CD4-positive, alpha-beta T cell treated with Interleukin-1 beta for 1 hour (primary cell): ENCODE measurements at regions not wholly inside any gene's neighbourhood (a gene's known extent, or its start where the extent isn't known, plus 50 kb on each side); places are given as distances from the start of the nearest gene placed in this dataset.
A peak's percentile ranks its signal among the peaks of the same experiment; 100 is the strongest.

Experiments
- DNase-seq, 2 donors: peaks; one replicate each; pipeline ENCODE4 v3.0.0-alpha.2; 2020 to 2022

DNA sequence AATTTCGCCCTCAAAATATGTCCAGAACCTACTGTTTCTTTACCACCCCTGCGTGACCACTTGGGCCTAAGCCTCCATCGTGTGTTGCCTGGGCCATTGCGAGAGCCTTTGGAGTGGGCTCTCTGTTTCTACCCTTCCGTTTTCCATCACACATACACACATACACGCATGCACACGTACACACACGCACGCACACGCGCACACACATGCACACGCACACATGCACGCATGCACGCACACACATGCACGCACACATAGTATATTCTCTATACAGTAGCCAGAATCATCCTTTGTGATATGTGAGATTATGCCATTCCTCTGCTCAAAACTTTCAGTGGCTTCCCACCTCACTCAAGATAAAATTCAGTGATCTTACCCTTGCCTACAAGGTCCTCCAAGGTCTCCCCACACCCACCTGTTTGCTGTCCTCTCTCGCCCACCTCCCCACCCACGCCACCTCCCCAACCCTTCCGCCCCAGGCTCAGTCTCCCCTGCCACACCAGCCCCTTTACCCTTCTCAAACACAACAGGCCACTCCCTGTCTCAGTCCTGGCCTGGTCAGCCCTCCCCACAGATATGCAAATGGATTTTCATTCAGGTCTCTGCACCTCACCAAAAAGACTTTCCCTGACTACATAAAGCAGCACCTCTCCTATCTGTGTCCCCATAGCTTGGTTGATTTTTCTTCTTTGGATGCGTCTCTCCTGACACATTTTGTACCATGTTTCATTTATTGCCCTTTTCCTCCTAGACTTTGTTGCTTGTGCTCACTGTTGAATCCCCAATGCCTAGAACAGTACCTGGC, 559.6 kb downstream of the CD83 start:
- DNase-seq: no peak

DNA sequence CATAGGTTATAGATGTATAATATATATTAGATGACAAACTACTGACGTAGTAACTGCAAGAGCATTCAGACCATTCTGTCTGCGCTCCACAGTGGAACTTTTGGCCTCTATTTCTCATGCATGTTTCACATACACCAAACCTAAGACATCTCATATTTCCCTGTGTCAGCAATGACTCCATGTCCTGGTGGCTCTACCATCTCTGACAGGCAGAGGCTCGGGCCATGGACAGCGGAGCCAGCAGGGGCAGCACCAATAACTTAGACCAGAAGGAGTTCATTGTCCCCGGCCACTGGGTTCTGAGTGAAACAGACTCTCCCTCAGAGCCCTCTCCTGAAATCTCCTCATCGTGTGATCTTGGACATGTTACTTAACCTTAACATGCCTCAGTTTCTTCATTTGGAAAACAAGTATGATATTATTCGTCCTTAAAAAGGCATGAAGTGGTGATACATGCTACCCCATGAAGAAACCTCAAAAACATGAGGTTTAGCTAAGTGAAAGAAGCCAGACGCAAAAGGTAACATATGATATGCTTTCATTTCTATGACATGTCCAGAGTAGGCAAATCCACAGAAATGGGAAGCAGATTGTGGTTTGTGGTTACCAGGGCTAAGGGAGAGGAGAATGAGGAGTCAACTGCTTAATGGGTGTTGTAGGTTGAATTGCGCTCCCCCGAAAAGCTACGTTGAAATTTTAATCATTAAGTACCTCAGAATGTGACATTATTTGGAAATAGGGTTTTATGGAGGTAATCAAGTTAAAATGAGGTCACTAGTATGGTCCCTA, 564.0 kb upstream of the JARID2 start:
- peak in 1 of 2 donors; percentile 7 for DNase-seq

DNA sequence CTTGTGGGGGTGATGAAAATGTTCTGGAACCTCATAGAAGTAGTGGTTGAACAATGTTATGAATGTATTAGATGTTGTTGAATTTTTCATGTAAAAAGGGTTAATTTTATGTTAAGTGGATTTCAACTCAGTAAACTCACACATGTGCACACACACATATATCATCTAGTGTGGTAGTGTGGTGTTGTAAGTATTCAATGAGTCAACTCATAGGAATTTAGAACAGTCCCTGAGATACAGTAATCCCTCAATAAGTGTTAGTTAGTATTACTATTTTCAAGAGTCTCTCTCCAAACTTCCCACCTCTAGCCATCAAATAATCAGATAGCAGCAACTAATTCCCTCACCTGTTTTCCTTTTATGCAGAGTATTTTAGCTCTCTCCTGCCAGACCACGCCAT, 563.1 kb upstream of the JARID2 start:
- no peak for DNase-seq

DNA sequence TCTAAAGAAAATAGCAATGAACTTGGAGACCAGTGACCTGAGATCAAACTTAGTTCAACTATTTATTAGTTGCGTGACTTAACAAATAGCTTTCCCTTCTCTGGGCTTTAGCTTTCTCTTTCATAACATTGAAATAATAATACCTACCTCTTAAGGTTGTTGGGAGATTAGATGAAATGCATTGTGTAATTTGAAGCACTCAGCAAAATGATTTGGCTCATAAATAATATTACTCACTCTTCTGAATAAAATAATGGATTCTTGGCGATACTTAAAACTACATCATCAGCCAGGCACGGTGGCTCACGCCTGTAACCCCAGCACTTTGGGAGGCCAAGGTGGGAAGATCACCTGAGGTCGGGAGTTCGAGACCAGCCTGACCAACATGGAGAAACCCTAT, 556.2 kb upstream of the JARID2 start:
- DNase-seq: no peak

DNA sequence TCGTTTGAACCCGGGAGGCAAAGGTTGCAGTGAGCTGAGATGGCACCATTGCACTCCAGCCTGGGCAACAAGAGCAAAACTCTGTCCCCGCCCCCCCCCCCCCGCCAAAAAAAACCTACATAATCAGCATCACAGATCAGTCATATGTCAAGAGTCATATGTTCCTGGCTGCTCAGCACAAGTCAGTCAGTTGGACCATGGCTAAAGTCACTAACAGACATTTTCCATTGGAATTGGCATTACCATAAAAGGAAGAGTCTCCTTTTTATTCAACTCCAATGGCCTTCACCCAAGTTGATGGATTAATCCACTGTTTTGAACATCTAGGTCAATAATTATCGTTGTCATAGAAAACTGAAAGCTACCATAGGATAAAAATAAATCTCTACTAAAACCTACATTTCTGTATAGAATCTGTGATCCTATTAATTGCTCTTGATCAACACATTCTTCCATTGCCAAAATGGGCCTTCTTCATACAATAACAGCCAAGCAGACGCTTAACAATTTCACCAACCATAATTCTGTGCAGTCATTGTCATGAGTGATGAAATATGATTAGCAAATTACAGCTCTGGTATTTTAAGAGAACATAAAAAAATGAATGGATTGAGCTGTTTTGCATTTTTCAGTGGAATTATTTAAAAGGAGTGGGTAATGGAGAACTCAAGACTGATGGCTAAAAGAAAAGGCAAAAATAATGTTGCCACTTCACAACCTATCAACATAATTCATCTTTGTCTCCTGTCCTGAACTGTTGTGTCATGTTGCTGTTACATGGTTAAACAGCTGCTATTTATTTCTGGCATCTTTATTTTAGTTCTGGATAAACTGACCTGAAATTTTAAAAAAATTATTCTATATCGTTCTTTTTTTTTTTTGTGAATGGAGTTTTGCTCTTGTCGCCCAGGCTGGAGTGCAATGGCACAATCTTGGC, 555.5 kb upstream of the JARID2 start:
- DNase-seq: no peak

DNA sequence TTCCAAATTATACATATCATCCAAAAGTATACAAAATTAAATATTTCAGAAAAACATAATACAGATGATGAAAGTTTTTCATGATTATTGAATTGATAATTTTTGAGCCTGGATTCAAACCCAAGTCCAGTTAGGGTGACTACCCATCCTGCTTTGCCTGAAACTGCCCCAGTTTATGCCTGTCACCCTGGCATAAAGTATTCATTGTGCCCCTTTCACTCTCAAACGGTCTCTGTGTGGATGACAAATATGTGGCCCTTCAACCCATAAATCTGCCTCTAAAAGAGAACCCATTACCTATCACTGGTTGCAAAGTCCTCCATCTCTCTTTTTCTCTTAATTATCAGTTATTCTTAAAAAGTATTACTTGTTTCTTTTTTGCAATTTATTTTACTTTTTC, 553.7 kb upstream of the JARID2 start:
- DNase-seq: no peak

DNA sequence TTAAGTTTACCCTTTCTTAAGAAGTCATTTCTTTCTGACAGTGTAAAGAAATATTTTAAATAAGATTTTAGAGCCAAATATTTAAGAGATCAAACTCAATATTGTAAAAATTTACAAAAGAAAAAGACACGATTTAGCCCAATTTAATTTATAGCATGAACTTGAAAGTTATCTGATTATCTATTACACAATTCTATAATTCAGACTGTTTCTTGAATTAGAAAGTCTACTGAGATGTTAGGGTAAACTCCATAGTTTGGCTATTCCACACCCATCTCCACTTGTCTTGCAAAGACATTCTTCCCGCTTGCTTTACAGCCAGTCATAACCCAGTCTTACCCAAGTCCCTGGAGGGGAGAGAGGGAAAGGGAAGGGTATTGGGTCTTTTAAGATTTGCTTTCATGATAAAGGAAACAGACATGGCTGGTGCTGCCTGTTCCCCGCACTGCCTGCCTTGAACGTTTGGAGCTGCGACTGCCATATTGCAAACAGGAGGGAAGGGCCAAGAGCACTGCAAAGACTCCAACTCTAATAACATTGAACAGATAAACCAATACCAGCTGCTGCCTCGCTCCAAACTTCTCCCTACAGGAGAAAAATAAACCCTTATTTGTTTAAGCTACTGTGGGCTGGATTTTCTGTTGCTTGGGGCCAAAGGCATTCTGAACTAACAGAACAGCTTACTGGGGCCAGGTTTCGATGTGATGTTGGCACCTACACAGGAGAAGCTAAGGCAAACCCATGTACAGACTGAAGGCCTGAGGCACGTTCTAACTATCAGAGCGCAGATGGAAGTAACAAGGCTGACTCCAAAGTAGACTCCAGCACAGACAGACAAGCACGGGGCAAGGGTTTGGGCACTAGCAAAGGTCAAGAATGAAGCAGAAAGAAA, 552.3 kb upstream of the JARID2 start:
- no peak for DNase-seq

DNA sequence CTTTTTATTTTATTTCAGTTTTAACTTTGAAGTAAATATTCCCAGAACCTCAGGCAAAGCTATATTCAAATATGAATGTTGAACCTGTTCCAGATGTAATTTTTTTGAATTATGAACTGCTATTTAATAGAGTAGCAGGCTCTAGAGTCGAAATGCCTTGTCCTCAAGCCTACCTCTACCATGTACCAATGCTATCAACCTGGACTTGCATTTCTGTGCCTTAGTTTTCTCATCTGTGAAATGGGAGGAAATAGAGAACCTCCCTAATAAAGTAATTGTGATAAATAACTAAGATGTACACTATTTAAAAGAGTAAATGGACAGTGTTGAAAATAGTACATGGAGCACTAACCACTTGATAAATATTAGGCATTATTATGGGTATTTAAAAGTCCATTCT, 551.6 kb upstream of the JARID2 start:
- no peak for DNase-seq

DNA sequence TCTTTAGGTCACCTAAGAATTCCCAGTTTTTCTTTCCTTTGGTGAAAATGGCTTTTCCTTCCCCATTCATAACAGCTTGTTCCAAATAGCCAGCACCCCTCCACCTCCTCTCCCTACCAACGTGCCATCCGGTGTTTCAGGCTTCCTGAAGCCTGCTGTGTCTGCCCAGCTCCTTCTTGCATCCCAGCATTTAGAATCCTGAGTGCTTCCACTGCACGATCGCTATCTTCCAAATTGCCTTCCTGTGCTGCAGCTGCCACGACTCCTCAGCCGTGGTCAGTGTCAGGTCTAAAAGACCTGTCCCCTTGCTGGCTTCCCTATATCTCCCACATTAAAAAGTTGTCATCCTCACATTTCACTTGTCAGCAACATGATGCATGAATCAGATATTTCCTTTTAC, 550.3 kb upstream of the JARID2 start:
- DNase-seq: no peak

DNA sequence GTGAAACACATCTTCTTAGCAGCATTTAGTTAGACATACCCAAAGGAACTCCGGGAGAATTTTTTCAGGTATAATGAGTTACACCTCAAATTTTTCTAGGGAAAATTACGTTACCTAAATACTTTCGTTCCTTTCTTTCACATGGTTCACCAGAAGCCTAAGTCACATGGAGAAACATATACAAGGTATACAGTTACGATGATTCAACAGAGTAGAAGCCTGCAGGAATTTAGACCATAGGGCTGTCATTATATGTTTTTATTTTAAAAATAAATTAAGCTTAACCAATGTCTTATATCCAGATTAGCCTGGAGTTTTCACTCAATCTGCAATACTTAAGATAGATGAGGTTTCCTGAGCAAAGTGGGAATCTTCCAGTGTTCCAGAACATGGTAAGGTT, 549.5 kb upstream of the JARID2 start:
- DNase-seq: no peak

DNA sequence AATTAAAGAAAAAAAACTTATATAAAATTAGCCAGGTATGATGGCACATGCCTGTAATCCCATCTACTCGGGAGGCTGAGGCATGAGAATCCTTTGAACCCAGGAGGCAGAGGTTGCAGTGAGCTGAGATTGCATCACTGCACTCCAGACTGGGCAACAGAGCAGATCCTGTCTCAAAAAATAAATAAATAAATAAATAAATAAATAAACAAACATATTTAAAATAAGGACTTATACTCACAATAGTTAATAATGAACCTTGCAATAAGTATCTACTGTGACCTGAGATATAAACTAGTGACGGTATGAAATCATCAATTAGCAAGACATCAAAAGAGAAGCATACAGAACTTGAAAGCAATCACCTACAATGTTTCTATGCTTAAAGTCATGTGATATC, 548.4 kb upstream of the JARID2 start:
- no peak for DNase-seq

DNA sequence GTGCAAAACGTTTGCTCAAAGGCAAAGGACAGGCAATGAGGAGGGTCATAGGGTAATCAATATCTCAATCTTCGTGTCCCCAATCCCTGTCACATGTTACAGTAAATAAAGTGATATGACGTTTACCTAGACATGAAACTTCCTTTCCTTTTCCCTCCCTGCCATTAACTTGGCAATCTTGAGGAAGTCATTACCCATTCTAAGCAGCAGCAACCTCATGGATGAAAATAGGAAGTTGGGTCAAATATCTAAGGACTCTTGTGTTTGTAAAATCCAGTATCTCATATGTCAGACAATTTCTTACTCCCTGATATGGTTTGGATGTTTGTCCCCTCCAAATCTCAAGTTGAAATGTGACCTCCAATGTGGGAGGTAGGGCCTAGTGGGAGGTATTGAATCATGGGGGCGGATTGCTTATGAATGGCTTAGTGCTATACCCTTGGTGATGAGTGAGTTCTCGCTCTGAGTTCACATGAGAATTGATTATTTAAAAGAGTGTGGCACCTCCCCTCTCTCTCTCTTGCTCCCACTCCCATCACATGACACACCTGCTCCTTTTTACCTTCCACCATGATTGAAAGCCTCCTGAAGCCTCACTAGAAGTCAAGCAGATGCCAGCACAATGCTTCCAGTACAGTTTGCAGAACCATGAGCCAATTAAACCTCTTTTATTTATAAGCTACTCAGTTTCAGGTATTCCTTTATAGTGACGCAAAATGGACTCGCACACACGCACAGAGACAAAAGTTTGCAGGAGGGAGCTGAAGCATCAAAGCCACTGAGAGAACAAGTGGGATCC, 545.9 kb upstream of the JARID2 start:
- DNase-seq: no peak

DNA sequence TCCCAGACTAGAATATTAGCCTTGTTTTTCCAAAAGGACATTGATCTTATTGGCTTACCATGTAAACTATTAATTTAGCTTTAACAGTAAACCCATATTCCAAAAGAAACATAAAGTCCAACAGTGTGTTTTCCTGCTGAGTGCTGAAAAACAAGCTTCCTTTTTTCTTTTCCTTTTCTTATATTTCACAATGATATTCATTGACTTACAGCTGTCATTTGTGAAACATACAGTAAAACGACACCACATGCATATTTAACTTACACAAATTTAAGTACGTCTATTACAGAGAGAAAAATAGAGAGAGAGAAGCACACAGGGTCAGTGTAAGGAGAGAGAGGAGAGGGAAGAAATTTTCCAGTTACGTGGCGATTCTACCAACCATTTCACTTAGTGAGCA, 543.9 kb upstream of the JARID2 start:
- no peak for DNase-seq

DNA sequence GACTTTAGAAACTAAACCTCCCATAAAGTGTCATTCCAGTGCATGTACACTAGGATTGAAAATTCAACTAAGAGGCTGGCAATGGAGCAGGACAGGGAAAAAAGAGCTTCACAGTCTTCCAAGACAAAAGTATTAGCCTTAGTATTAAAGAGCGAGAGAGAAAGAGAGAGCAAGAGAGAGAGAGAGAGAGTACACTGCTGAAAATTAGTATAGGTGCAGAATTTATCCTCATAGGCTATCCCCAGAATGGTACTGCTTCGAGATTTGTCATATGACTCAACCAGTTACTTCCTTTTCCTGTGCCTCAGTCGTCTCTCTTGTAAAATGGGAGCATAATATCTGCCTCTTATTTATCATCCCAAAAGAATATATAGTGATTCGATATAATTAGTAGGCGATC, 543.2 kb upstream of the JARID2 start:
- no peak for DNase-seq

DNA sequence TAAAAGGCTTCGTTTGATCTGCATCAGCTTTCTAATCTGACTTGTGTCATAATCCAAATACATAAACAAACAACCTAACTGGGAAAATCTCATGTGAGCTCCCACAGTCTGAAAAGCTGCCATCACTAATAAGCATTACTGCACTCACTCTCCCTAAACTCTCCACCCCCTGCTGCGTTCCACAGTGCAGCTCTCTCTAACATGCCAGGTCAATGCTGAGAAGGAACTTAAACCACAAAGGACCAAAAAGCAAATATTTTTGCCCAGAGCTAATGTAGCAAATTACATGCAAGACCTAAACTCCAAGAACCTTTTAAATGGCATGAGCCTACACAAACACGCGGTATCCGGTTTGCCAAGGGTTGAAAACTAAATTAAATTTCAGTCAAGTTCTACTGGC, 542.3 kb upstream of the JARID2 start:
- DNase-seq: no peak

DNA sequence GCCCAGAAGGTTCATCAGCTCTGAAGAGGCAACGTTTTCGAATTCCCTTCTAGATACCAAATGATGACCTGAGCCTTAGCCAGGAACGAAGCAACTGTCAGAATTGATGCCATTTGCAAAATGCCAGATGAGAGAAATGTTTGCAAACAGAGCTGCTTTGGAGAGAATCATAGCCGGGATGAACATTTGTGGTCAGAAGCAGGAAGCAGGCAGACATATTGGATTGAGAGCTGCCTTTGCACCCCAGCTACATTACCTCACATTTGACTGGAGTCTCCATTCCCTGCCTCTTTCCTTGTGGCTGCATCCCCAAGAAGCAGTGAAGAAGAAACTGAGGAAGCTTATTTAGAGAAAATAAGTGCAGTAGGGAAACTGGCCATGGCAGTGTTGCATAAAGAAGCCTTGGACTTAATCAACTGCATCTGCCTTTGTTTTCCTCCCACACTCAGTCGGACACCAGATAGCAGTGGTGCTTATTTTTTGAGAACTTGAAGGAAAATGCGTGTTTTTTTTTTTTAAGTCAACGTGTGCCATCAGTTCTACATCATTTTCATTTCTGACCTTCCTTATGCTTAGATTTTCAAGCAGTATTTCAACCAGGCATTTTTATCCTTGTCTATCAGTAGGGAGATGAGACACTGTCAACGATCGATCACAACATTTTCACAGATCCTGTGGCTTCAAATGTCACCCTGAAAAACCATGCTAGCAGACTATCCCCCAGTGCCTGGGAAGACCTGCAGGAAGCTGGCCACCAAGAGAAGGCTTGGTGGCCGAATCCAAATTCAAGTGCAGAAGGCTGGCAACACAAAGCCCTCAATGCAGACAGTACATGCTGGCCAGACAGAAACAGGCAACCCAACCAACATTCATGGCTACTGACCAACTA, 541.2 kb upstream of the JARID2 start:
- DNase-seq: no peak

DNA sequence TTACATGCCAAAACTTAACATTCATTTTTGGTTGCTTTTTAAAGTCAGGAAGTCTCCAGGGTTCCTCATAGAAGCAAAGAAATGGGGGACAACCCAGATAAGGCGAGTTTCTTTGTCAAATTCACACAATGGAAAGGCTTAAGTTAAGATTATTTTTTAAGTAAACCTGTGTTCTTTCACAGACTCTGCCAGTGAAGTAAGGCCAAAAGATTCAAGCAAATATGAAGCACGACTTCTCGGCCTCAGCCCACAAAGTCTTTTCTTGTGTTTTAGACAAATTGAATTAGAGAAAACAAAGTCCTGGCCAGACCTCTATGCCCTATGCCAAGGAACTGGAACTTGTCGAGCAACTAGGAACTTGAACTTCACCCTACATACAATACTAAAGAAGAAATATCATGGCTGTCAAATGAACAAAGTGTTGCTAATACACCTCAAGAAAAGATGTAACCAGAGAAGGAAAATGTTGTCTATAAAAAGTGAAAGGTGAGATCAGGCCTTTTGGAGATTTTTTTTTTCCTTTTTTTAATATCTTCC, 540.0 kb upstream of the JARID2 start:
- no peak for DNase-seq

DNA sequence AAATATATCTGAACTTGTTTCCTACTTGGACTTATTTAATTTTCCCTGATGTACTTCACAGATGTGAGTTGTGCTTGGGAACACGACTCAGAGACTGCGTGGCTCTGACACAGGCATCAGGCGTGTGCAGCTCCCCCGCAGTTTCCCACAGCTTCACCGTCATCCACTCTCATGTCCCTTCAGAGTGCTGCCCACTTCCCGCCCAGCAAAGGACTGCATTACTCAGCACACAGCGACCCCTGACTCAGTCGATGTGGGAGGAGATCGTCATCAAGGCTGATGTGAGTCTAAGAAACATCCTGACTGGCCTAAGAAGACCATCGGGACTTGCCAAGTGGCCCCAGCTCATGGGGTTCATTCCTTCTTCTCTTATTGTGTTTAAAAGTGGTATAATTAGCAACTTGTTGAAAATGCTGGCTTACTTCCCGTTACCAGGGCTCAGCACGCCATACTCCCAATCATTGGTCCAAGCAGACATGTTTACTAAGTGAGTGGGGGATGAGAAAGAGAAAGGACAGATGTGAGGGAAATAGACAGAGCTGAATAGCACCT, 539.4 kb upstream of the JARID2 start:
- DNase-seq: peak in 1 of 2 donors; percentile 34

DNA sequence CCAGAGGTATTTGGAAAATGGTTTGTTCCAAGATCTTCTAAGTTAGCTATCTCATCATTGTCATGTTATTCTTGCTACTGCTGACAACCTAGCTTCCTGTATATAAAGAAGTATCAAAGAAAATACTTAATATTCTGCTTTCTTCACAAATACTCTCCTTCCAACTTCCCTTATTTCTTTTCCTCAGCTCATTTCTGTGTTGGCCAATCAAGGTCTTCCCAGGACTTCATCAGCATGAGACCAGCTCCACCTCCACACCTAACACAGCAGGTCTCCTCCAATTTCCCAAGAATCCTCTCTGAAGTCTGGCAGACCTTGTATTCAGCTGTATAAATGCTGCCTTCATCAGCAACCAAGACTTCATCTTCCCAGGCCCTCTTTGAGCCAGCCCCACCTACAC, 538.6 kb upstream of the JARID2 start:
- no peak for DNase-seq
